H1 (cell line): ENCODE measurements at regions not wholly inside any gene's neighbourhood (a gene's known extent, or its start where the extent isn't known, plus 50 kb on each side); places are given as distances from the start of the nearest gene placed in this dataset.

ENCODE experiments used
- CTCF ChIA-PET: fragments of 300-600 bp; sonication (Branson Sonifier 250); formaldehyde crosslinking; loops from one replicate; lab custom pipeline; 2021; ENCODE audit not compliant: partially characterized antibody; lab: Charles Lee
- POLR2A ChIA-PET: fragments of 300-600 bp; sonication (Branson Sonifier 250); formaldehyde crosslinking; loops from one replicate; lab custom pipeline; 2021; ENCODE audit warnings: inconsistent platforms; ENCODE audit not compliant: partially characterized antibody; lab: Charles Lee
- DNase-seq, 2 experiments: peaks; one replicate each; pipeline versions ENCODE4 v3.0.0 to v3.0.0-alpha.2; 2010 to 2022; ENCODE audit warnings: low spot score in 2 of 2, low read depth in 1 of 2, mixed read lengths in 1 of 2
- FAIRE-seq: peaks from 2 replicates; lab custom pipeline; 2011; peaks lifted over from hg19 to GRCh38; lab: Jason Lieb, UNC
- H2AFZ ChIP-seq: 2 replicates; pipeline ENCODE4 v1.8.1; 2012; ENCODE audit warnings: low read length, inconsistent platforms
- H2AK5ac ChIP-seq: 2 replicates; pipeline ENCODE4 v1.6.1; 2013; ENCODE audit warnings: low read depth, low read length
- H2BK120ac ChIP-seq: replicated peaks from 2 replicates; pipeline ENCODE3; 2013; ENCODE audit warnings: low read depth, low read length, inconsistent platforms
- H2BK12ac ChIP-seq: 2 replicates; pipeline ENCODE4 v1.6.1; 2013; ENCODE audit warnings: low read depth, low read length
- H2BK15ac ChIP-seq: 2 replicates; pipeline ENCODE4 v1.6.1; 2013; ENCODE audit warnings: low read length
- H2BK20ac ChIP-seq: 2 replicates; pipeline ENCODE4 v1.6.1; 2013; ENCODE audit warnings: low read length
- H2BK5ac ChIP-seq: 2 replicates; pipeline ENCODE4 v1.6.1; 2013; ENCODE audit warnings: low read depth, low read length
- H3K14ac ChIP-seq: 2 replicates; pipeline ENCODE4 v1.6.1; 2013; ENCODE audit warnings: inconsistent platforms; ENCODE audit not compliant: insufficient read length
- H3K18ac ChIP-seq: 2 replicates; pipeline ENCODE4 v1.6.1; 2013; ENCODE audit warnings: low read length; ENCODE audit errors: extremely low read depth
- H3K23ac ChIP-seq: 2 replicates; pipeline ENCODE4 v1.6.1; 2013; ENCODE audit warnings: inconsistent platforms; ENCODE audit not compliant: insufficient read length
- H3K23me2 ChIP-seq: 2 replicates; pipeline ENCODE4 v1.6.1; 2013; ENCODE audit warnings: low read depth, low read length
- H3K27ac ChIP-seq: 2 replicates; pipeline ENCODE4 v1.6.1; 2011; ENCODE audit warnings: low read depth, low read length, inconsistent platforms
- H3K27me3 ChIP-seq, 4 experiments: replicated peaks in 1 of 4; 1 replicate in 1 of 4; 2 replicates in 3 of 4; pipeline versions ENCODE4 v1.6.1 to v1.8.1; 2011 to 2013; ENCODE audit warnings: low read length in 3 of 4, mild to moderate bottlenecking in 3 of 4, inconsistent platforms in 2 of 4, mixed read lengths in 2 of 4, moderate library complexity in 1 of 4; ENCODE audit not compliant: control insufficient read depth in 3 of 4, insufficient read depth in 3 of 4; ENCODE audit errors: extremely low read depth in 1 of 4
- H3K36me3 ChIP-seq, 4 experiments: 2 replicates each; pipeline versions ENCODE4 v1.6.1 to v1.8.1; 2011 to 2013; ENCODE audit warnings: mild to moderate bottlenecking in 4 of 4, low read length in 3 of 4, moderate library complexity in 2 of 4, control low read depth in 1 of 4, inconsistent platforms in 1 of 4; ENCODE audit not compliant: insufficient read depth in 4 of 4, control insufficient read depth in 2 of 4
- H3K4ac ChIP-seq: replicated peaks from 2 replicates; pipeline ENCODE3; 2013; ENCODE audit warnings: low read length, low read depth, mixed read lengths, inconsistent platforms; ENCODE audit not compliant: insufficient read length
- H3K4me1 ChIP-seq, 4 experiments: replicated peaks in 1 of 4; 1 replicate in 1 of 4; 2 replicates in 3 of 4; pipeline versions ENCODE4 v1.6.1 to v1.8.1; 2011 to 2013; ENCODE audit warnings: low read length in 3 of 4, inconsistent platforms in 2 of 4, mixed read lengths in 1 of 4; ENCODE audit not compliant: insufficient read depth in 4 of 4, control insufficient read depth in 3 of 4
- H3K4me2 ChIP-seq, 2 experiments: 2 replicates each; pipeline versions ENCODE4 v1.6.1 to v1.8.1; 2011 to 2013; ENCODE audit warnings: low read depth in 2 of 2, low read length in 2 of 2, control low read depth in 1 of 2, inconsistent platforms in 1 of 2, mild to moderate bottlenecking in 1 of 2; ENCODE audit not compliant: insufficient read depth in 1 of 2
- H3K4me3 ChIP-seq, 4 experiments: fragments of 200-600, 300-600 bp in 1 of 4; sonication (generic), shearing (Covaris generic), sonication (Bioruptor Twin) in 1 of 4; 2 replicates each; pipeline versions ENCODE4 v1.5.1 to v1.8.1; 2011 to 2016; ENCODE audit warnings: low read length in 4 of 4, low read depth in 3 of 4, control low read depth in 2 of 4, inconsistent platforms in 2 of 4, mild to moderate bottlenecking in 2 of 4, mixed read lengths in 1 of 4, moderate library complexity in 1 of 4; ENCODE audit not compliant: insufficient read depth in 2 of 4; ENCODE audit errors: extremely low read depth in 1 of 4
- H3K56ac ChIP-seq: replicated peaks from 2 replicates; pipeline ENCODE3; 2013; ENCODE audit warnings: low read depth, mild to moderate bottlenecking, mixed read lengths, low read length, inconsistent platforms; ENCODE audit not compliant: insufficient read length
- H3K79me1 ChIP-seq: 2 replicates; pipeline ENCODE4 v1.6.1; 2013; ENCODE audit warnings: low read depth, low read length, control low read depth
- H3K79me2 ChIP-seq, 2 experiments: 2 replicates each; pipeline versions ENCODE4 v1.6.1 to v1.8.1; 2012 to 2013; ENCODE audit warnings: low read length in 2 of 2, mild to moderate bottlenecking in 2 of 2, inconsistent platforms in 1 of 2; ENCODE audit not compliant: insufficient read depth in 2 of 2, control insufficient read depth in 1 of 2
- H3K9ac ChIP-seq, 4 experiments: replicated peaks in 1 of 4; 1 replicate in 1 of 4; 2 replicates in 3 of 4; pipeline versions ENCODE4 v1.6.1 to v1.8.1; 2011 to 2013; ENCODE audit warnings: low read depth in 3 of 4, low read length in 3 of 4, control low read depth in 2 of 4, mild to moderate bottlenecking in 2 of 4, moderate library complexity in 2 of 4, inconsistent platforms in 1 of 4; ENCODE audit errors: extremely low read depth in 1 of 4
- H3K9me3 ChIP-seq, 2 experiments: 2 replicates each; pipeline versions ENCODE4 v1.6.1 to v1.8.1; 2012 to 2013; ENCODE audit warnings: mild to moderate bottlenecking in 2 of 2, moderate library complexity in 2 of 2, control low read depth in 1 of 2, inconsistent platforms in 1 of 2, low read depth in 1 of 2, low read length in 1 of 2, mixed read lengths in 1 of 2; ENCODE audit not compliant: insufficient read depth in 2 of 2
- H4K20me1 ChIP-seq, 2 experiments: replicated peaks in 1 of 2; 2 replicates each; pipeline versions ENCODE3 to v1.8.1; 2011 to 2013; ENCODE audit warnings: inconsistent platforms in 2 of 2, low read length in 2 of 2, mild to moderate bottlenecking in 1 of 2; ENCODE audit not compliant: insufficient read depth in 2 of 2, control insufficient read depth in 1 of 2
- H4K5ac ChIP-seq: 2 replicates; pipeline ENCODE4 v1.6.1; 2013; ENCODE audit warnings: low read length, low read depth, mixed read lengths, inconsistent platforms; ENCODE audit not compliant: insufficient read length
- H4K8ac ChIP-seq: 2 replicates; pipeline ENCODE4 v1.8.0; 2013; ENCODE audit warnings: mild to moderate bottlenecking, moderate library complexity, low read length, inconsistent platforms; ENCODE audit not compliant: insufficient read depth; ENCODE audit errors: extremely low read depth
- H4K91ac ChIP-seq: replicated peaks from 2 replicates; pipeline ENCODE3; 2013; ENCODE audit warnings: low read length, mixed read lengths, inconsistent platforms; ENCODE audit not compliant: insufficient read length
- CEBPB ChIP-seq: IDR thresholded peaks from 2 replicates; pipeline ENCODE4 v1.6.1; 2012; ENCODE audit warnings: low read depth, low read length
- KDM1A ChIP-seq: fragments of 200-600, 300-600 bp; sonication (generic); IDR thresholded peaks from 2 replicates; pipeline ENCODE4 v1.7.1; 2016; ENCODE audit warnings: mild to moderate bottlenecking, low read length, borderline replicate concordance
- NRF1 ChIP-seq: IDR thresholded peaks from 2 replicates; pipeline ENCODE4 v1.6.1; 2011; ENCODE audit warnings: mild to moderate bottlenecking, low read depth, low read length, improper control_type of control experiment
- POLR2AphosphoS5 ChIP-seq: IDR thresholded peaks from 2 replicates; pipeline ENCODE4 v1.6.1; 2011; ENCODE audit warnings: low read depth, low read length
- RAD21 ChIP-seq, 2 experiments: IDR thresholded peaks in 1 of 2; conservative IDR thresholded peaks in 1 of 2; 2 replicates each; pipeline ENCODE4 v1.6.1; 2011; ENCODE audit warnings: low read depth in 2 of 2, low read length in 2 of 2, improper control_type of control experiment in 1 of 2, inconsistent platforms in 1 of 2, mild to moderate bottlenecking in 1 of 2, moderate library complexity in 1 of 2
- RBBP5 ChIP-seq: IDR thresholded peaks from 2 replicates; pipeline ENCODE4 v1.7.1; 2012; ENCODE audit warnings: low read depth, mild to moderate bottlenecking, inconsistent platforms, low read length, moderate library complexity, borderline replicate concordance
- SP4 ChIP-seq: IDR thresholded peaks from 2 replicates; pipeline ENCODE4 v1.6.1; 2012; ENCODE audit warnings: low read length, inconsistent platforms
- WGBS, 2 experiments: shearing (Covaris generic) in 1 of 2; methylation state at CpG; one replicate each; pipeline versions ENCODE4 v1.1.6 to v1.1.7; 2013 to 2015; ENCODE audit warnings: low lambda C conversion rate in 2 of 2, mixed read lengths in 2 of 2, inconsistent platforms in 1 of 2, low coverage in 1 of 2, missing lambda C conversion rate in 1 of 2; ENCODE audit not compliant: insufficient replicate concordance in 2 of 2, insufficient coverage in 1 of 2, insufficient read length in 1 of 2; ENCODE audit errors: extremely low coverage in 1 of 2, missing lambda C conversion rate in 1 of 2; 5-methylcytosine and 5-hydroxymethylcytosine counted together
- TF ChIP-seq, protein P1 (sequence below), 3 experiments: IDR thresholded peaks; 1 replicate in 2 of 3; 2 replicates in 1 of 3; pipeline versions ENCODE4 v1.5.1 to v1.6.1; 2011; ENCODE audit warnings: low read length in 3 of 3, mild to moderate bottlenecking in 3 of 3, inconsistent platforms in 2 of 3, low read depth in 1 of 3, moderate library complexity in 1 of 3; ENCODE audit not compliant: insufficient read depth in 1 of 3; ENCODE audit errors: control extremely low read depth in 1 of 3
- TF ChIP-seq, protein P2 (sequence below): IDR thresholded peaks from 2 replicates; pipeline ENCODE4 v1.6.1; 2012; ENCODE audit warnings: inconsistent platforms

DNA sequence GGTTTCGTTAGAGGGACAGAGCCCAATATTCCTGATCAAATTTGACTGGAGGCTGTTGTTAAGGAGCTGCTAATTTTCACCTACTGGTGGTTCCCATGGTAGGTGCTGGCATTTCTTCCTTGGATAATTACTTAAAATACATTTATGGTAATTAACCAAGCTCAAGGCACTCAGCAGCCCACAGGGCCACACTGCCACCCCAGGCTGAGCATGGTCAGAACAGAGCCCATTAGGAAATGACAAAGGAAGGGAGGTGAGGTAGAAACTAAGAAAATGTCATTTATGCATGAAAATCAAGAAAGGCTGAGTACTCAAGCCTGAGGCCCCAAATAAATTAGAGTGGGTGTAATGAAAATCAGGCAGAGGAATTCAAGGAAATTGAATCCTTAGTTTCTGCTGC, 510.2 kb upstream of the GYPC start:
- CTCF ChIA-PET = interaction anchor here (0.6 to 1.7 kb wide), 5 partner anchors 12 to 643 kb away, joined by 3 to 5 read pairs (median 3); no protein-coding TSS in a partner anchor

More for the DNA sequence above, 510.2 kb upstream of the GYPC start:
- 96% methylated on average over 1 of the region's 1 CpG; no CpG with 5 or more reads in 1 of the 2 experiments for WGBS, 2 experiments
- Histone ChIP-seq H3K18ac (no peak overlapping the region), H2BK20ac (no peak overlapping the region), H3K27me3 (no peaks in the 10 kb centered on the region), H4K91ac (no peak overlapping the region), H2BK5ac (no peak overlapping the region), H2BK120ac (no peak overlapping the region), H3K4ac (no peak overlapping the region), H2BK12ac (no peak overlapping the region), H3K79me2 (no peaks in the 10 kb centered on the region), H3K4me3 (no peak overlapping the region), H3K14ac (no peak overlapping the region), H3K23ac (no peak overlapping the region), H3K9me3 (no peaks in the 10 kb centered on the region), H2AK5ac (no peak overlapping the region), H4K8ac (no peak overlapping the region), H4K5ac (no peak overlapping the region), H2AFZ (peak overlapping the region; percentile 39; the same call in 1 of the 2 replicates), H4K20me1 (no peaks in the 10 kb centered on the region), H3K79me1 (no peaks in the 10 kb centered on the region), H3K56ac (no peak overlapping the region), H3K27ac (no peak overlapping the region), H3K4me2 (no peak overlapping the region), H3K4me1 (no peaks in the 10 kb centered on the region), H2BK15ac (no peak overlapping the region), H3K36me3 (no peaks in the 10 kb centered on the region), H3K9ac (no peak overlapping the region), H3K23me2 (no peaks in the 10 kb centered on the region)
- POLR2A ChIA-PET = no interaction called here
- DNase-seq (no peak), FAIRE-seq (no peak)
- no peak for TF ChIP-seq POLR2AphosphoS5
- no peak for TF ChIP-seq RBBP5
- no peak for TF ChIP-seq SP4
- TF ChIP-seq, protein P1, sequence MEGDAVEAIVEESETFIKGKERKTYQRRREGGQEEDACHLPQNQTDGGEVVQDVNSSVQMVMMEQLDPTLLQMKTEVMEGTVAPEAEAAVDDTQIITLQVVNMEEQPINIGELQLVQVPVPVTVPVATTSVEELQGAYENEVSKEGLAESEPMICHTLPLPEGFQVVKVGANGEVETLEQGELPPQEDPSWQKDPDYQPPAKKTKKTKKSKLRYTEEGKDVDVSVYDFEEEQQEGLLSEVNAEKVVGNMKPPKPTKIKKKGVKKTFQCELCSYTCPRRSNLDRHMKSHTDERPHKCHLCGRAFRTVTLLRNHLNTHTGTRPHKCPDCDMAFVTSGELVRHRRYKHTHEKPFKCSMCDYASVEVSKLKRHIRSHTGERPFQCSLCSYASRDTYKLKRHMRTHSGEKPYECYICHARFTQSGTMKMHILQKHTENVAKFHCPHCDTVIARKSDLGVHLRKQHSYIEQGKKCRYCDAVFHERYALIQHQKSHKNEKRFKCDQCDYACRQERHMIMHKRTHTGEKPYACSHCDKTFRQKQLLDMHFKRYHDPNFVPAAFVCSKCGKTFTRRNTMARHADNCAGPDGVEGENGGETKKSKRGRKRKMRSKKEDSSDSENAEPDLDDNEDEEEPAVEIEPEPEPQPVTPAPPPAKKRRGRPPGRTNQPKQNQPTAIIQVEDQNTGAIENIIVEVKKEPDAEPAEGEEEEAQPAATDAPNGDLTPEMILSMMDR (IDR thresholded peaks at IDR 0.05; ENCODE audit: control extremely low read depth in 1 of 3, insufficient read depth in 1 of 3, low read depth in 1 of 3, low read length in 3 of 3) = peak; percentile 4 to 24 (median 13); a peak in 2 of 4 replicates
- no peak for TF ChIP-seq CEBPB
- TF ChIP-seq, protein P2, sequence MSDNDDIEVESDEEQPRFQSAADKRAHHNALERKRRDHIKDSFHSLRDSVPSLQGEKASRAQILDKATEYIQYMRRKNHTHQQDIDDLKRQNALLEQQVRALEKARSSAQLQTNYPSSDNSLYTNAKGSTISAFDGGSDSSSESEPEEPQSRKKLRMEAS = no peak
- no peak for TF ChIP-seq KDM1A
- peak; percentile 26 to 52 for TF ChIP-seq RAD21 (IDR thresholded peaks at IDR 0.05 in 1 of 2, conservative IDR thresholded peaks at IDR 0.05 in 1 of 2; ENCODE audit: low read depth in 2 of 2, low read length in 2 of 2)
- no peak for TF ChIP-seq NRF1
